MM.1S (cell line): ENCODE measurements at regions not wholly inside any gene's neighbourhood (a gene's known extent, or its start where the extent isn't known, plus 50 kb on each side); places are given as distances from the start of the nearest gene placed in this dataset.

Source experiments
- DNase-seq: peaks from one replicate; pipeline ENCODE4 v3.0.0-alpha.2; 2015
- H2AFZ ChIP-seq: fragments of 300-600 bp; sonication (generic); 2 replicates; pipeline ENCODE4 v1.6.0; 2016; ENCODE audit warnings: antibody characterized with exemption, low read length
- H3F3A ChIP-seq: fragments of 300-600 bp; sonication (generic); 2 replicates; pipeline ENCODE4 v1.6.1; 2016; ENCODE audit warnings: mild to moderate bottlenecking, antibody characterized with exemption, low read length, moderate library complexity, mixed read lengths; ENCODE audit not compliant: insufficient read depth
- H3K27ac ChIP-seq: fragments of 300-600 bp; sonication (generic); 2 replicates; pipeline ENCODE4 v1.5.1; 2016; ENCODE audit warnings: mild to moderate bottlenecking, low read length
- H3K27me3 ChIP-seq: fragments of 300-600 bp; sonication (generic); replicated peaks from 2 replicates; pipeline ENCODE4 v1.6.0; 2016; ENCODE audit warnings: low read length; ENCODE audit not compliant: insufficient read depth
- H3K36me3 ChIP-seq: fragments of 300-600 bp; sonication (generic); replicated peaks from 2 replicates; pipeline ENCODE4 v1.6.1; 2016; ENCODE audit warnings: mild to moderate bottlenecking, low read length, mixed read lengths; ENCODE audit not compliant: insufficient read depth
- H3K4me1 ChIP-seq: fragments of 300-600 bp; sonication (generic); 2 replicates; pipeline ENCODE4 v1.6.1; 2016; ENCODE audit warnings: low read length, mixed read lengths
- H3K4me2 ChIP-seq: fragments of 300-600 bp; sonication (generic); 2 replicates; pipeline ENCODE4 v1.6.0; 2016; ENCODE audit warnings: low read depth, low read length
- H3K4me3 ChIP-seq: fragments of 300-600 bp; sonication (generic); 2 replicates; pipeline ENCODE4 v1.5.1; 2016; ENCODE audit warnings: low read length, mixed read lengths
- H3K79me2 ChIP-seq: fragments of 300-600 bp; sonication (generic); 2 replicates; pipeline ENCODE4 v1.6.1; 2016; ENCODE audit warnings: mixed run types, low read length, mixed read lengths
- H3K9ac ChIP-seq: fragments of 300-600 bp; sonication (generic); 2 replicates; pipeline ENCODE4 v1.6.1; 2016; ENCODE audit warnings: low read length, mixed read lengths
- H3K9me2 ChIP-seq: fragments of 300-600 bp; sonication (generic); replicated peaks from 2 replicates; pipeline ENCODE4 v1.6.1; 2016; ENCODE audit warnings: mild to moderate bottlenecking, low read length, mixed read lengths; ENCODE audit not compliant: insufficient read depth
- H3K9me3 ChIP-seq: fragments of 300-600 bp; sonication (generic); replicated peaks from 2 replicates; pipeline ENCODE4 v1.6.1; 2016; ENCODE audit warnings: mild to moderate bottlenecking, low read length, mixed read lengths; ENCODE audit not compliant: insufficient read depth
- H4K20me1 ChIP-seq: fragments of 300-600 bp; sonication (generic); 2 replicates; pipeline ENCODE4 v1.6.1; 2016; ENCODE audit warnings: mild to moderate bottlenecking, low read length, moderate library complexity, mixed read lengths; ENCODE audit not compliant: insufficient read depth
- CTCF ChIP-seq: fragments of 300-600 bp; sonication (generic); IDR thresholded peaks from 2 replicates; pipeline ENCODE4 v1.5.1; 2016; ENCODE audit warnings: antibody characterized with exemption, low read length, mixed read lengths
- EZH2 ChIP-seq: fragments of 300-600 bp; sonication (generic); optimal IDR thresholded peaks from 2 replicates; pipeline ENCODE3; 2017; ENCODE audit warnings: low read depth, mild to moderate bottlenecking, antibody characterized with exemption, low read length, mixed read lengths
- EZH2phosphoT487 ChIP-seq: fragments of 300-600 bp; sonication (generic); IDR thresholded peaks from 2 replicates; pipeline ENCODE4 v1.6.1; 2018; ENCODE audit warnings: antibody characterized with exemption, low read length

DNA sequence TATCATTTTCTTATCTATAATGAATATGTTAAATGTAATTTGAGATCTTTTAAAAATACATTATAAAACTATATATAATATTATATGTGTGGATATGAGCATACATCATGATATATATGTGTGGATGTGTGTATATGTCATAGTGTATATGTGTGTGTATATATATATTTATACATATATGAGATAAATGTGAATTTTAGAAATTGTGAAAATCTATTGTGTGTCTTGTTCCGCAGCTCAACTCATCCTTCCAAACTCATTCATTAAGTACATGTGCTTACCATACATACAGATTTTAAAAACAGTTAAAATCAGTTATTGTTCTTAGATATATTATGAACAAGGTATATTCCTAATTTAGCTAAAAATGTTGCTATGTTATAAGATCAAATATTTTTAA is 435.2 kb upstream of the MIR17HG start:
- H3K9me3 ChIP-seq = no peaks in the 10 kb centered on the region
- no peaks in the 10 kb centered on the region for H3K36me3 ChIP-seq
- no peak for TF ChIP-seq EZH2
- TF ChIP-seq CTCF = no peak
- no peak for TF ChIP-seq EZH2phosphoT487
- DNase-seq = no peak
- no peaks in the 10 kb centered on the region for H4K20me1 ChIP-seq
- H3F3A ChIP-seq = no peaks in the 10 kb centered on the region
- no peak overlapping the region for H2AFZ ChIP-seq
- no peak overlapping the region for H3K4me3 ChIP-seq
- no peaks in the 10 kb centered on the region for H3K4me1 ChIP-seq
- no peak overlapping the region for H3K4me2 ChIP-seq
- no peaks in the 10 kb centered on the region for H3K79me2 ChIP-seq
- H3K9ac ChIP-seq = no peak overlapping the region
- H3K27me3 ChIP-seq = no peaks in the 10 kb centered on the region
- no peaks in the 10 kb centered on the region for H3K9me2 ChIP-seq
- no peak overlapping the region for H3K27ac ChIP-seq

GRCh38 chr13:90918536-90918935 is 429.0 kb upstream of the MIR17HG start:
- Histone ChIP-seq H3K36me3 (no peaks in the 10 kb centered on the region), H2AFZ (no peak overlapping the region), H3K9ac (no peak overlapping the region), H3K4me2 (no peak overlapping the region), H3K27me3 (no peaks in the 10 kb centered on the region), H3K9me3 (no peaks in the 10 kb centered on the region), H3K9me2 (no peaks in the 10 kb centered on the region), H3K4me1 (no peaks in the 10 kb centered on the region), H3F3A (no peaks in the 10 kb centered on the region), H3K79me2 (no peaks in the 10 kb centered on the region), H3K4me3 (no peak overlapping the region), H4K20me1 (no peaks in the 10 kb centered on the region), H3K27ac (no peak overlapping the region)
- TF ChIP-seq CTCF = no peak
- no peak for TF ChIP-seq EZH2phosphoT487
- no peak for TF ChIP-seq EZH2
- no peak for DNase-seq

DNA sequence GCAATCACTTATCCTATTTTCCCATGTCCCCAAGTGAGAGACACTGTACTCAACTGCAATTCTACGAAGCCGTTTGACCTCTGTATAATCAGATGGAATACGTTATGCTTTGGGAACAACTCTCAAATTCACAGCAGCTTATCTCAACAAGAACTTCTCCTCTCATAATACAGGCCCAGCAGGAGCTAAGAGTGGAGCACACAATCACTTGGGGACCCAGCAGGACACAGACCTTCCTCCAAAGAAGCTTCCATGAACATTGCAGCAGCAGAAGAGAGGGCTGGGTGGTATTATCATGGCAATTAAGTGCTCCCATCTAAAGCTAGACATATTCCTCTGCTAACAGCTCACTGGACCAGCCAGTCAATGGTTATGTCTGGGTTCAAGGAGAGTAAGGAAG is 428.3 kb upstream of the MIR17HG start:
- no peak overlapping the region for H3K27ac ChIP-seq
- H3K36me3 ChIP-seq = no peaks in the 10 kb centered on the region
- H2AFZ ChIP-seq = no peak overlapping the region
- H3K9ac ChIP-seq = no peak overlapping the region
- no peaks in the 10 kb centered on the region for H3K79me2 ChIP-seq
- TF ChIP-seq CTCF = no peak
- no peak for TF ChIP-seq EZH2
- TF ChIP-seq EZH2phosphoT487 = no peak
- no peaks in the 10 kb centered on the region for H4K20me1 ChIP-seq
- no peaks in the 10 kb centered on the region for H3K27me3 ChIP-seq
- DNase-seq = no peak
- H3K4me2 ChIP-seq = no peak overlapping the region
- H3K9me2 ChIP-seq = no peaks in the 10 kb centered on the region
- H3F3A ChIP-seq = no peaks in the 10 kb centered on the region
- no peaks in the 10 kb centered on the region for H3K4me1 ChIP-seq
- no peaks in the 10 kb centered on the region for H3K9me3 ChIP-seq
- H3K4me3 ChIP-seq = no peak overlapping the region

- Histone ChIP-seq H3K4me3 (no peak overlapping the region), H3K4me1 (no peaks in the 10 kb centered on the region), H3K36me3 (no peaks in the 10 kb centered on the region), H4K20me1 (no peaks in the 10 kb centered on the region), H3K27ac (no peak overlapping the region), H3K9ac (no peak overlapping the region), H2AFZ (no peak overlapping the region), H3K9me3 (no peaks in the 10 kb centered on the region), H3K4me2 (no peak overlapping the region), H3F3A (no peaks in the 10 kb centered on the region), H3K9me2 (no peaks in the 10 kb centered on the region), H3K79me2 (no peaks in the 10 kb centered on the region), H3K27me3 (no peaks in the 10 kb centered on the region)
- DNase-seq = no peak
- TF ChIP-seq EZH2 (no peak), CTCF (no peak), EZH2phosphoT487 (no peak)
Measured at GRCh38 chr13:90926459-90926858, 421.0 kb upstream of the MIR17HG start.
